ENCODE measurements at regions not wholly inside any gene's neighbourhood (a gene's known extent, or its start where the extent isn't known, plus 50 kb on each side); places are given as distances from the start of the nearest gene placed in this dataset.

GRCh38 chr10:128281343-128281742 lies 155.1 kb upstream of the MKI67 start:
- Mint-ChIP-seq H3K4me1 (ENCODE audit: low read depth) (no peaks in the 10 kb centered on the region), H3K4me3 (no peak overlapping the region), H3K36me3 (ENCODE audit: insufficient read depth) (no peaks in the 10 kb centered on the region), H3K27me3 (ENCODE audit: low read depth) (peaks cover 34% of the 10 kb centered on the region), H3K9me3 (no peaks in the 10 kb centered on the region)
- ATAC-seq (no peak), DNase-seq (no peak)

- Mint-ChIP-seq H3K4me3 (no peak overlapping the region), H3K36me3 (ENCODE audit: insufficient read depth) (no peaks in the 10 kb centered on the region), H3K27me3 (ENCODE audit: low read depth) (peaks cover 33% of the 10 kb centered on the region), H3K9me3 (no peaks in the 10 kb centered on the region), H3K4me1 (ENCODE audit: low read depth) (no peaks in the 10 kb centered on the region)
- ATAC-seq (no peak), DNase-seq (no peak)
Observed at GRCh38 chr10:128281861-128282260, 155.6 kb upstream of the MKI67 start.

GRCh38 chr10:128286141-128286761 lies 160.0 kb upstream of the MKI67 start:
- Mint-ChIP-seq H3K27me3 (ENCODE audit: low read depth) (peaks cover 48% of the 10 kb centered on the region), H3K4me3 (no peak overlapping the region), H3K36me3 (ENCODE audit: insufficient read depth) (no peaks in the 10 kb centered on the region), H3K9me3 (no peaks in the 10 kb centered on the region), H3K4me1 (ENCODE audit: low read depth) (no peaks in the 10 kb centered on the region)
- DNase-seq (no peak), ATAC-seq (no peak)

- Mint-ChIP-seq H3K9me3 (no peaks in the 10 kb centered on the region), H3K4me3 (no peak overlapping the region), H3K27me3 (ENCODE audit: low read depth) (peaks cover 48% of the 10 kb centered on the region), H3K4me1 (ENCODE audit: low read depth) (no peaks in the 10 kb centered on the region), H3K36me3 (ENCODE audit: insufficient read depth) (no peaks in the 10 kb centered on the region)
- no peak for ATAC-seq
- DNase-seq, result no peak
Observed at GRCh38 chr10:128286762-128287500, 160.7 kb upstream of the MKI67 start.

GRCh38 chr10:128287921-128288320 lies 161.7 kb upstream of the MKI67 start:
- Mint-ChIP-seq H3K9me3 (no peaks in the 10 kb centered on the region), H3K4me3 (no peak overlapping the region), H3K4me1 (ENCODE audit: low read depth) (no peaks in the 10 kb centered on the region), H3K36me3 (ENCODE audit: insufficient read depth) (no peaks in the 10 kb centered on the region), H3K27me3 (ENCODE audit: low read depth) (peaks cover 48% of the 10 kb centered on the region)
- no peak for DNase-seq
- no peak for ATAC-seq

GRCh38 chr10:128289621-128290020 lies 163.4 kb upstream of the MKI67 start:
- no peaks in the 10 kb centered on the region for H3K4me1 Mint-ChIP-seq (ENCODE audit: low read depth)
- H3K4me3 Mint-ChIP-seq, result no peak overlapping the region
- peaks cover 39% of the 10 kb centered on the region for H3K27me3 Mint-ChIP-seq (ENCODE audit: low read depth)
- H3K9me3 Mint-ChIP-seq, result no peaks in the 10 kb centered on the region
- ATAC-seq (no peak), DNase-seq (no peak)
- no peaks in the 10 kb centered on the region for H3K36me3 Mint-ChIP-seq (ENCODE audit: insufficient read depth)

- no peaks in the 10 kb centered on the region for H3K9me3 Mint-ChIP-seq
- H3K27me3 Mint-ChIP-seq (ENCODE audit: low read depth), result peaks cover 7% of the 10 kb centered on the region
- DNase-seq, result no peak
- no peaks in the 10 kb centered on the region for H3K4me1 Mint-ChIP-seq (ENCODE audit: low read depth)
- ATAC-seq, result no peak
- no peaks in the 10 kb centered on the region for H3K36me3 Mint-ChIP-seq (ENCODE audit: insufficient read depth)
- no peak overlapping the region for H3K4me3 Mint-ChIP-seq
Observed at GRCh38 chr10:128295003-128295402, 168.8 kb upstream of the MKI67 start.

- no peak for ATAC-seq
- Mint-ChIP-seq H3K4me3 (no peak overlapping the region), H3K36me3 (ENCODE audit: insufficient read depth) (no peaks in the 10 kb centered on the region), H3K4me1 (ENCODE audit: low read depth) (no peaks in the 10 kb centered on the region), H3K9me3 (peaks cover 5% of the 10 kb centered on the region), H3K27me3 (ENCODE audit: low read depth) (peaks cover 4% of the 10 kb centered on the region)
- no peak for DNase-seq
Observed at GRCh38 chr10:128296253-128297007, 170.2 kb upstream of the MKI67 start.

- Mint-ChIP-seq H3K27me3 (ENCODE audit: low read depth) (peaks cover 4% of the 10 kb centered on the region), H3K4me3 (no peak overlapping the region), H3K36me3 (ENCODE audit: insufficient read depth) (no peaks in the 10 kb centered on the region), H3K4me1 (ENCODE audit: low read depth) (no peaks in the 10 kb centered on the region), H3K9me3 (peaks cover 10% of the 10 kb centered on the region)
- ATAC-seq (no peak), DNase-seq (no peak)
Observed at GRCh38 chr10:128297709-128298378, 171.6 kb upstream of the MKI67 start.

- Mint-ChIP-seq H3K36me3 (ENCODE audit: insufficient read depth) (no peaks in the 10 kb centered on the region), H3K9me3 (peaks cover 10% of the 10 kb centered on the region)
Observed at GRCh38 chr10:128298587-128298986, 172.4 kb upstream of the MKI67 start.

GRCh38 chr10:128300290-128300824 lies 174.1 kb upstream of the MKI67 start:
- H3K4me1 Mint-ChIP-seq (ENCODE audit: low read depth), result no peaks in the 10 kb centered on the region
- no peak for DNase-seq
- no peak for ATAC-seq
- H3K9me3 Mint-ChIP-seq, result peaks cover 10% of the 10 kb centered on the region
- peaks cover 4% of the 10 kb centered on the region for H3K27me3 Mint-ChIP-seq (ENCODE audit: low read depth)
- no peak overlapping the region for H3K4me3 Mint-ChIP-seq
- no peaks in the 10 kb centered on the region for H3K36me3 Mint-ChIP-seq (ENCODE audit: insufficient read depth)

More at GRCh38 chr10:128298587-128298986, 172.4 kb upstream of the MKI67 start:
- ATAC-seq, result no peak
- H3K4me1 Mint-ChIP-seq (ENCODE audit: low read depth), result no peaks in the 10 kb centered on the region
- no peak for DNase-seq
- H3K27me3 Mint-ChIP-seq (ENCODE audit: low read depth), result peaks cover 4% of the 10 kb centered on the region
- no peak overlapping the region for H3K4me3 Mint-ChIP-seq

- no peaks in the 10 kb centered on the region for H3K4me1 Mint-ChIP-seq (ENCODE audit: low read depth)
- no peak overlapping the region for H3K4me3 Mint-ChIP-seq
- H3K27me3 Mint-ChIP-seq (ENCODE audit: low read depth), result no peaks in the 10 kb centered on the region
- DNase-seq (no peak), ATAC-seq (no peak)
- H3K9me3 Mint-ChIP-seq, result peaks cover 10% of the 10 kb centered on the region
- no peaks in the 10 kb centered on the region for H3K36me3 Mint-ChIP-seq (ENCODE audit: insufficient read depth)
Observed at GRCh38 chr10:128301051-128301450, 174.8 kb upstream of the MKI67 start.

GRCh38 chr10:128302808-128303207 lies 176.6 kb upstream of the MKI67 start:
- no peaks in the 10 kb centered on the region for H3K36me3 Mint-ChIP-seq (ENCODE audit: insufficient read depth)
- no peaks in the 10 kb centered on the region for H3K4me1 Mint-ChIP-seq (ENCODE audit: low read depth)
- peaks cover 10% of the 10 kb centered on the region for H3K9me3 Mint-ChIP-seq
- no peaks in the 10 kb centered on the region for H3K27me3 Mint-ChIP-seq (ENCODE audit: low read depth)
- ATAC-seq (no peak), DNase-seq (no peak)
- H3K4me3 Mint-ChIP-seq, result no peak overlapping the region

- H3K9me3 Mint-ChIP-seq, result peaks cover 10% of the 10 kb centered on the region
- DNase-seq (no peak), ATAC-seq (no peak)
- no peaks in the 10 kb centered on the region for H3K4me1 Mint-ChIP-seq (ENCODE audit: low read depth)
- H3K36me3 Mint-ChIP-seq (ENCODE audit: insufficient read depth), result no peaks in the 10 kb centered on the region
- H3K4me3 Mint-ChIP-seq, result no peak overlapping the region
- H3K27me3 Mint-ChIP-seq (ENCODE audit: low read depth), result no peaks in the 10 kb centered on the region
Observed at GRCh38 chr10:128304271-128304670, 178.0 kb upstream of the MKI67 start.
